ENCODE measurements at regions not wholly inside any gene's neighbourhood (a gene's known extent, or its start where the extent isn't known, plus 50 kb on each side); places are given as distances from the start of the nearest gene placed in this dataset.

DNA sequence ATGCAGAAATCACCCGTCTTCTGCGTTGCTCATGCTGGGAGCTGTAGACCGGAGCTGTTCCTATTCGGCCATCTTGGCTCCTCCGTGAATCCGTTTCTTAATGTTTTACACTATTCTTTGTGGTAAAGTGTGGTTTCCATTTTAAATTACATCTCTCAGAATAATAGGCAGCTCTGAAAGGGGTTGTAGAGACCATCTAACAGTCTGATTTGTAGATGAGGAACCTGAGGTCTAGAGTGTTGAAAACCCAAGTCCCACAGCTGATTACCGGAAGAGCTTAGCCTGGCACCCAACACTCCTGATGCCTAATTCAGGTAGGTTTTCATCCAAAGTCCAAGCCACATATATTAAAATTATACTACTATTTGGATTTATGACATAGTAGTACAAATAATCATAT, 144.0 kb downstream of the LEPR start:
- no peaks in the 10 kb centered on the region for H3K36me3 Mint-ChIP-seq (ENCODE audit: low read depth, unreplicated experiment)
- TF ChIP-seq CTCF (IDR thresholded peaks at IDR 0.05; ENCODE audit: insufficient read depth, low read depth, low read length) (no peak), EZH2 (IDR thresholded peaks at IDR 0.05; ENCODE audit: insufficient read depth, low read length) (no peak)
- no peak overlapping the region for H3K27ac Mint-ChIP-seq (ENCODE audit: unreplicated experiment)

GRCh38 chr1:65568285-65568684, 147.8 kb downstream of the LEPR start:
- Histone ChIP-seq H3K4me1 (ENCODE audit: insufficient read depth, low read length) (no peaks in the 10 kb centered on the region), H3K27ac (ENCODE audit: low read depth, low read length) (no peak overlapping the region), H4K20me1 (ENCODE audit: insufficient read depth, low read length) (no peaks in the 10 kb centered on the region), H3K4me3 (ENCODE audit: insufficient read depth, low read depth, low read length) (no peak overlapping the region), H2AFZ (ENCODE audit: low read depth, low read length) (no peak overlapping the region), H3K36me3 (ENCODE audit: insufficient read depth, low read length) (no peaks in the 10 kb centered on the region), H3K27me3 (ENCODE audit: insufficient read depth, low read length) (no peaks in the 10 kb centered on the region), H3K4me2 (ENCODE audit: low read length) (no peak overlapping the region), H3K9me3 (ENCODE audit: insufficient read depth, low read depth, low read length) (no peaks in the 10 kb centered on the region), H3K9ac (ENCODE audit: low read length) (no peak overlapping the region), H3K79me2 (ENCODE audit: insufficient read depth, low read length) (no peaks in the 10 kb centered on the region)
- Mint-ChIP-seq H3K36me3 (ENCODE audit: low read depth, unreplicated experiment) (no peaks in the 10 kb centered on the region), H3K4me1 (ENCODE audit: low read depth, unreplicated experiment) (no peaks in the 10 kb centered on the region), H3K9me3 (ENCODE audit: unreplicated experiment) (no peaks in the 10 kb centered on the region), H3K27me3 (ENCODE audit: low read depth, unreplicated experiment) (no peaks in the 10 kb centered on the region), H3K27ac (ENCODE audit: unreplicated experiment) (no peak overlapping the region), H3K4me3 (ENCODE audit: unreplicated experiment) (no peak overlapping the region)
- FAIRE-seq (no peak), DNase-seq (ENCODE audit: low read depth) (no peak)
- no peak for TF ChIP-seq CTCF (IDR thresholded peaks at IDR 0.05; ENCODE audit: insufficient read depth, low read depth, low read length)
- no peak for TF ChIP-seq EZH2 (IDR thresholded peaks at IDR 0.05; ENCODE audit: insufficient read depth, low read length)

More for the DNA sequence above, 144.0 kb downstream of the LEPR start:
- H3K4me1 Mint-ChIP-seq (ENCODE audit: low read depth, unreplicated experiment), result no peaks in the 10 kb centered on the region
- H3K9ac ChIP-seq (ENCODE audit: low read length), result no peak overlapping the region
- no peak overlapping the region for H3K27ac ChIP-seq (ENCODE audit: low read depth, low read length)
- no peak overlapping the region for H3K4me3 Mint-ChIP-seq (ENCODE audit: unreplicated experiment)
- no peaks in the 10 kb centered on the region for H4K20me1 ChIP-seq (ENCODE audit: insufficient read depth, low read length)
- H3K27me3 ChIP-seq (ENCODE audit: insufficient read depth, low read length), result no peaks in the 10 kb centered on the region
- no peaks in the 10 kb centered on the region for H3K36me3 ChIP-seq (ENCODE audit: insufficient read depth, low read length)
- no peak for FAIRE-seq
- H3K27me3 Mint-ChIP-seq (ENCODE audit: low read depth, unreplicated experiment), result no peaks in the 10 kb centered on the region
- H3K79me2 ChIP-seq (ENCODE audit: insufficient read depth, low read length), result no peaks in the 10 kb centered on the region
- H3K9me3 ChIP-seq (ENCODE audit: insufficient read depth, low read depth, low read length), result no peaks in the 10 kb centered on the region
- no peaks in the 10 kb centered on the region for H3K9me3 Mint-ChIP-seq (ENCODE audit: unreplicated experiment)
- no peak overlapping the region for H3K4me3 ChIP-seq (ENCODE audit: insufficient read depth, low read depth, low read length)
- DNase-seq (ENCODE audit: low read depth), result no peak
- no peaks in the 10 kb centered on the region for H3K4me1 ChIP-seq (ENCODE audit: insufficient read depth, low read length)
- no peak overlapping the region for H2AFZ ChIP-seq (ENCODE audit: low read depth, low read length)
- H3K4me2 ChIP-seq (ENCODE audit: low read length), result no peak overlapping the region

- no peaks in the 10 kb centered on the region for H4K20me1 ChIP-seq (ENCODE audit: insufficient read depth, low read length)
- H3K27me3 ChIP-seq (ENCODE audit: insufficient read depth, low read length), result no peaks in the 10 kb centered on the region
- no peak overlapping the region for H3K4me2 ChIP-seq (ENCODE audit: low read length)
- H3K36me3 ChIP-seq (ENCODE audit: insufficient read depth, low read length), result no peaks in the 10 kb centered on the region
- FAIRE-seq (no peak), DNase-seq (ENCODE audit: low read depth) (no peak)
- no peak for TF ChIP-seq CTCF (IDR thresholded peaks at IDR 0.05; ENCODE audit: insufficient read depth, low read depth, low read length)
- no peak for TF ChIP-seq EZH2 (IDR thresholded peaks at IDR 0.05; ENCODE audit: insufficient read depth, low read length)
- H3K4me1 Mint-ChIP-seq (ENCODE audit: low read depth, unreplicated experiment), result no peaks in the 10 kb centered on the region
- H3K9me3 ChIP-seq (ENCODE audit: insufficient read depth, low read depth, low read length), result no peaks in the 10 kb centered on the region
- H3K4me3 ChIP-seq (ENCODE audit: insufficient read depth, low read depth, low read length), result no peak overlapping the region
- no peak overlapping the region for H3K27ac ChIP-seq (ENCODE audit: low read depth, low read length)
- H2AFZ ChIP-seq (ENCODE audit: low read depth, low read length), result no peak overlapping the region
- no peaks in the 10 kb centered on the region for H3K4me1 ChIP-seq (ENCODE audit: insufficient read depth, low read length)
- peaks cover 2% of the 10 kb centered on the region for H3K9me3 Mint-ChIP-seq (ENCODE audit: unreplicated experiment)
- H3K36me3 Mint-ChIP-seq (ENCODE audit: low read depth, unreplicated experiment), result peaks cover 2% of the 10 kb centered on the region
- no peak overlapping the region for H3K4me3 Mint-ChIP-seq (ENCODE audit: unreplicated experiment)
- no peak overlapping the region for H3K27ac Mint-ChIP-seq (ENCODE audit: unreplicated experiment)
- no peaks in the 10 kb centered on the region for H3K27me3 Mint-ChIP-seq (ENCODE audit: low read depth, unreplicated experiment)
- H3K9ac ChIP-seq (ENCODE audit: low read length), result no peak overlapping the region
- no peaks in the 10 kb centered on the region for H3K79me2 ChIP-seq (ENCODE audit: insufficient read depth, low read length)
These were observed 152.4 kb downstream of the LEPR start for GRCh38 chr1:65572701-65573421.

Measured in astrocyte (in vitro differentiated cells and primary cell).